ENCODE measurements at regions not wholly inside any gene's neighbourhood (a gene's known extent, or its start where the extent isn't known, plus 50 kb on each side); places are given as distances from the start of the nearest gene placed in this dataset.

DNA sequence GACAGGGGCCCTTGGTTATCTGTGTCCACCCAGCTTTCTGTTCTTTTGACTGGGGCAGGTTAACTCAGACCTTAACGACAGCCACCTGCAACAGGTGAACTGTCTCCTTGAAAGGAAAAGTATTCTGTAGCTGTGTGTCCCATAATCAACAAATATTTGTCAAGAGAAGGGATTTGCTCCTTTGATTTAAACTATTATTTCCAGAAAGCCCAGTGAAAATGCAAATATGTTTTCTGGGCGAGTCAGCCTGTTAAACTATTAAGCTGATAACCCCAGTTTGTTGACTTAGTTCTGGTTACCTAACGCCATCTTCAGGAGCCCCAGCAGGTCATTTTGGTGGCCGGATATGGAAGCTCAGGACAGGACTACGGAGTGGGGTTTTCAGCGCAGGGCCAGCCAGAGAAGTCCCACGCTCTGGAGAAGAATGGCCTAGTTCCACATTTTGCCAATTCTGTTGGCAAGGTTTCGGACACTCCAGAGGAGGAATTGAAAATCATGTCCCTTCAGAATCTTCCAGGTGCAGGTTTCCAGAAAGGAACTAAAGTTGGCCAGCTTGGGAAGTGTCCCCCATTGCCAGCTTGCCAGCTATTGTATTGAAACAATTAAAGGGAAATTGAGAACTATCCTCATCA lies 54.5 kb downstream of the ADRA2A start:
- DNase-seq (ENCODE audit: low spot score): no peak

DNA sequence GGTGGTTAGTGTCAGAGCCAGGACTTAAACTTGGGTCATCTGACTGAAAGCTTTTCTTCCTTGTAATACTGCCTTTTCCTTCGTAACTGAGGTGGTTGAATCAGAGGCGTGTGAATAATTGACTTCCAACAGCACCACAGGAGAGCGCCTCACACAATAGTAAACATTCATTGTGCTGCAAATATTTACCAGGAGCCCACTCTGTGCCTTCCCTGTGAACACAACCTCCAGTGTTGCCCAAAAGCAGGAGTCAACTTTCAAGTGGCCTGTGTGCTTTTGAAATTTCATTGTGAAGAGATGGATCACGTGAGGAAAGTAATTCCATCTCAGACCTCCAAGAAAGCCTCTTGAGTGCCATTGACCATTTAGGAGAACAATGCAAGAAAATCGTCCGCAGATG lies 60.2 kb downstream of the ADRA2A start:
- DNase-seq (ENCODE audit: low spot score): no peak

DNA sequence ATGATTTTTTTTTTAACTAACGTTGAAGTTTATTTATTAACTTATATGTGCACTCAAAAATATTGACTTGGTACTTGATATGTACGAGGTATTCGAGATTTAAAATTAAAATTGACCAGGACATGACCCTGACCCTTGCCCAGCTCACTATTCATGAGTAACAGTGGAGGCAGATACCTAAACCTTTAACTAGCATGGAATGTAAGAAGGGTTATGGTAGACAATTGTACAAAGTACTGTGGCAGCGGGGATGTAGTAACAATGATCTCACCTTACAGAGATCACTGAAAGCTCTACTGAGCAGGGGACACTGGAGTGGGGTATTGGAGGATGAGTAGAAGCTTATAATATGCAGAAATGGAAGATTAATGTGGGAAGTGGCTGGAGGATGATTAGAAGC lies 60.8 kb downstream of the ADRA2A start:
- no peak for DNase-seq (ENCODE audit: low spot score)

DNA sequence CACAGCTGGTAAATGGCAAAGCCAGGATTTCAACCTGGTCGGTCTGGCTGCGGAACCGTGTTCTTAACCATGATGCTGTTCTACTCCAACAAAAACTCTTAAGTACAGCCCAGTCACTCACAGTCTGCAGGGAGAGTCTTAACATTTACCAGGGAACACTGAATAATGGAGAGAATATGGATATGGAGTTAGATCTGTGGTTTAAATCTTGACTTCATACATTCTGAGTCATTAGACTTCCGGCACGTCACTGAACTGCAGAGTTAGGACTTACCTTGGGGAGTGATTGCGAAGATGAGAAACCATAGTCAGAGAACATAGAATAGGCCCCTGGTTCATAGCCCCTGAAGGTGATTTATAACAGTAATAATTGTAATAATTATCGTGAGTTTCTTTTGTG lies 61.7 kb downstream of the ADRA2A start:
- DNase-seq (ENCODE audit: low spot score): no peak

DNA sequence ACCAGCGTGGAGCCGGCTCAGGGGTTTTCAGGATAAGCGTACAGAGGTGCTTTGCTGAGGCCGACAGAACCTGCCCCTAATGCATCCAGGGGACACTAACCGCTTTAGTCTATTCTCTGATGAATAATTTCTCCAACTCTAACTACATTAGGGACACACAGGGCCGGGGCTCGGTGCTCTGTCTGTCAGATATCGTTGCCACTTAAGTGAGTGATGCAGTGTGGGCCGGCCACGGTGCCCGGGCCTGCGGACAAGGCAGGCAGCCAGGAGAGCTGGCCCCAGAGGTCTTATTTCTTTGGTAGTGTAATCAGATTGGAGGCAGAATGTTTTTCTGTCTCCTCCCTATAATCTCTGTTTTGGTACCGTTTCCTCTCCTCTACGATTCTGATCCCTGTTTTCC lies 62.7 kb downstream of the ADRA2A start:
- DNase-seq (ENCODE audit: low spot score): no peak

DNA sequence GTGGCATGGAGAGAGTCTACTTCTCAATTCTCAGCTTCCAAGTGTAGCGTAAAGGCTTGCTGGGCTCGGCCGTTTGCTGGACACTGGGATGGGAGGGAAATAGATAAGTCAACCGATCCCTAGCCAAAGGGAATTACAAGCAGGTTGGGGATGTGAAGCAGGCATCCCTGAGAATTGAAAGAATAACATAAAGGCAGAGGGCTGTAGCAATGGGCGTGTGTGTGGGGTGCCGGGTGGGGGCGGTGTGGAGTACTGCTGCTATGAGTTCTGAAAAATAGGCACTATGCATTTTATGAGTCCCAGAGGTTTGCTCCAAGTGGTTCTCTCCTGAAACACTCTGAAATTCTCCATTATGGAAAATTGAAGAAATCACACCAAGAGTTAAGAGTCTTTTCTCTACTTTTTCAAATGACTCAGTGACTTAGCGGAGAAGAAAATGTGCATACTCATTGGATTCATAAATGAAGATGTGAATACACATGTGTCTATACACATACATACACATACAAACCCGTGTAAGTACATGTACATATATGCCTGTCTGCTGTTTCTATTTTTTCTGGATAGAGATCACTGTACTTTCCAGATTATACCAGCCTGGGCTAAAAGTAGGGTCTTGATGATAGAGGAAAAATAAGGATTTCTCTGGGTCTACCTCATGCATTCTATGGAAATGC lies 65.4 kb downstream of the ADRA2A start:
- no peak for DNase-seq (ENCODE audit: low spot score)

DNA sequence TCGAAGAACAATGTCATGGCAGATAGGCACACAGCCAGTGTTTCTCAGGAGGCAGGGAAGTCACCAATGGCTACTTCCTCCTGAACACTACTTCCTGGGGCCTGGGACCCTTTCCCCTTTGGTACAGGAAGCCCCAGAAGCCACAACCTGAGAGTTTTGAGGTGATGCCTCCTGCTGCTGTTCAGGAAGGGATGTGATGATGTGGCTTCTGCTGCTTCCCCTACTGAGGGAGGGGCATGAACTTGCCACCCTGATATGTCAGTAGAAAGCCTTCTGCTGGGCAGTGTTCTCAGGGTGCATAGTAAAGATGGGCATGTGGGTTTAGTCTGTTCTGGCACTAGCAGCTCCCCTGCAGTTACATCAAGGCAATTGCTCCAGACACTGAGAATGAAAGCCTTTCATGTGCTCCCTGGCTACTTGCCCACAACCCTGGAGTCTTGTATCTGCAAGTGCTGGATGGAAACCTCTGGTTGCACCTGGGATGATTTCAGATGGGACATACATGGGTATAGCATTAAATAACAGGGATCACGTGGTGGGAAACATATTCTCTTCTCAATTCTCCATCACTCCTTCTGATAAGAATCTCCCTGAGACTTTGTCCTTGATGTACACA lies 69.3 kb downstream of the ADRA2A start:
- DNase-seq (ENCODE audit: low spot score): no peak

DNA sequence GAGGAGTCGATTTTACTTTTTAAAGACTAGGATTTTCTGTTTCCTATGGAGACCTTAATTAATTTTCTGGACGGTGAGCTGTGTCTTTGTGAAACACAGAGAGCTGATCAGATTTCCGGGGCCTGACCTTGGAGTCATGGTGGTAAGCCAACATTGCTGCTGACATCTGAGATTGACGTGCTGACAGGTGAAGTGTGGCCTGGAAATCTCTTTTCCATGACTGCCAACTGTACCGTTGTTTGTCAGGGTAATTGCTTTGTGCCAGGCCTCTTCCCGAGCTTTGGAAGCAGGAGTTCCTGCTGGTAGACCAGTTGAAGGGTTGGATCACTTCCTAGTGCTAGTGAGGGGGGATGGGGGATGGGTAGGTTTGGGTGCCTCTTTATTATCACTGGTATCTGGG lies 71.2 kb downstream of the ADRA2A start:
- no peak for DNase-seq (ENCODE audit: low spot score)

DNA sequence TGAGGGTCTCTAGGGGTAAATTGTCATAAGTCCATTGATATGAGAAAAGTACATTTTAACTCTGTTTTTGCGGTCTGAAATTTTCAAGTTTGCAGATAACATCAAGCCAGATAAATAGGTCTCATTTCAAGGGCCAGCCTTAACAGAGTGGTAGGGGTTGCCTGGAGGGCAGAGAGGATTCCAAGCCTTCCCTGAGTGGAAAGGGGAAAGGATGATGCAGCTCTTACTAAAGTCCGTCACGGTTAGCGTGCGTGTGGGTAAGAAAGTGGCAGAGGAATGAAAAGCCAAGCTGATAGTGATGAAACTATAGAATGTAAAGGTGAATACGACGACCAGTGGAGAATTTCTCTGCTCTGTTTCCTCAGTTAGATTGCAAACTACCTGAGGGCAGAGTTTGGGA lies 71.6 kb downstream of the ADRA2A start:
- DNase-seq (ENCODE audit: low spot score): no peak

DNA sequence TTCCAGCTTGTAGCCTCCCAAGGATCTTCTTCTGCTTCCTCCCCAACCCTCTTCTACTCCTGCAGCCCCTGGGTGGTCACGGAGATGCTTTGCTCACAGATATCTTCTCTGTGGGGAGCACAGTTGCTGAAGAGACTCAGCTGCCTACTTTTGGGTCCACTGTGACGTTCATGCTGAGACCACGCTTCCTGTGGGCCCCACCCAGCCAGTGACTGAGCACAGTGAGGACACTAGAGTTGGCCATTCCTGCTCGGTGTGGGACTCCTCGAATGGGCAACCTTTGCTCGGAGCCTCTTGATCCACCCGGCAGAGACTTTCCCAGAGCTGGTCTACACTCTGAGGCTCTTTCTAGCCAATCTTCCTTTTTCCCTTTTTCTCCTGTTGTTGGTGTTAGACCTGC lies 73.9 kb downstream of the ADRA2A start:
- DNase-seq (ENCODE audit: low spot score): no peak

DNA sequence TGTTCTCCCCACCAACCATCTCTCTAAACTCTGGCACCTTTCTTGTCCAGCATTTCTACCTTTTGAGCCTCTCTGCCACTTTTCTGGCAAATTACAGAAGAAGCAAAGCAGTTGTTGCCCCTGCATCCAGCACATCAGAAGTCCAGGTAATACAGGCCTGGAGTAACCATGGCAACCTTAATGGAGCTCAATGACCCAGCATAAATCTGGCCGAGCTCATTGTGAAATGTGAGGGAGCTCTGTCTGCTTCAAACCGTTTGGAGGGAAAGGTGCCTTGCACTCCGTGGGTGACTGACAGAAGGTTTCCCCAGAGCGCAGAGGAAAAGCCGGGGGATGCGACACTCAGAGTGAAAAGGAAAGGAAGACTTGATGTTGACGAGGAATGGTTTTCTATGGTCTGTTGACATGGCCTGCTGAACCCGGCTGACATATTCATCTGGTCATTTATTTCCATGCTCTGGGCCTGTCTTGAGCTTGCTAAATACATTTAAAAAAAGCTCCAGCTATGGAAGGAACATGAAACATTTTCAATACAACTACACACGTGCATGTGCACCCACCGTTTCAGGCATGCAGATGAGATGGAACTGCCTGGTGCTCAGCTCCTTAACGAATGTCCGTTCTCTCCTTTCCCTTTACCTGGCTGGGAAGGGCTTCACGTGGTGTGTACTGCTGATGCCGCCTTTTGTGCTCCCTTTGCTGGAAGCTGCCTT lies 74.9 kb downstream of the ADRA2A start:
- no peak for DNase-seq (ENCODE audit: low spot score)

DNA sequence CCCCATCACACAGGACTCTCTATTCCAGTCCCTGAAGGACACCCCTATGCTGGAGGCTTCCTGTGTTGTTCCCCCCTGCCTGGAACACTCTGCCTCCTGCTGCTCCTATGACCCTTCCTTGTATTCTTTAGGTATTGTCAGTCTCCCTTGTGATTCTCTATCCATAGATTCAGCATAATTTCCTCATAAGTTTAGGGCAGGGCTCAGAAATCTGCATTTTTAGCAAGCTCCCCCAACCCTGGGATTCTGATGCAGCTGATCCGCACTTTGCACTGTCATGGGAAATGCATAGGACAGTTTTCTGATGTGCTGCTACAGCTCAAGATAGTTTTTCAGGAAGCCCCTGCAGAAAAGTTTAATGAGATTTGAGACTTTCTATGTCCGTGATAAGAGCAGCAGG lies 79.9 kb downstream of the ADRA2A start:
- no peak for DNase-seq (ENCODE audit: low spot score)

DNA sequence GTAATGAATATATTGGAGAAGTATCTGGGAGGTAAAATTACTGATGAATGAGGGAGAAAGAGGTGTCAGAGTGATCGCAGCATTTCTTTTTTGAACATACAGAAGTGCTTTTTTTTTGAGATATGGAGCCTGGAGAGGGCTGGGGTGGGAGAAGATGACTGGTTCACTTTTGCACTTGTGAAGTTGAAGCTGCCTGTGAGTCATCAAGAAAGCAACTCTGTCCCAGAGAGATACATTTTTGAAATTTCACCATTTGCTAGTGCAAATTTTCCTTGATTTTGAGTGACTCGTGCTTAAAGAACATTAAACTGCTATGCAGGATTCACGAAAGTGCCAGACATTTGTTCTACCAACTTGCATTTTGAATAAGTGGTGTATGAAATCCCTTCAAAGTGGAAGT lies 81.8 kb downstream of the ADRA2A start:
- DNase-seq (ENCODE audit: low spot score): no peak

DNA sequence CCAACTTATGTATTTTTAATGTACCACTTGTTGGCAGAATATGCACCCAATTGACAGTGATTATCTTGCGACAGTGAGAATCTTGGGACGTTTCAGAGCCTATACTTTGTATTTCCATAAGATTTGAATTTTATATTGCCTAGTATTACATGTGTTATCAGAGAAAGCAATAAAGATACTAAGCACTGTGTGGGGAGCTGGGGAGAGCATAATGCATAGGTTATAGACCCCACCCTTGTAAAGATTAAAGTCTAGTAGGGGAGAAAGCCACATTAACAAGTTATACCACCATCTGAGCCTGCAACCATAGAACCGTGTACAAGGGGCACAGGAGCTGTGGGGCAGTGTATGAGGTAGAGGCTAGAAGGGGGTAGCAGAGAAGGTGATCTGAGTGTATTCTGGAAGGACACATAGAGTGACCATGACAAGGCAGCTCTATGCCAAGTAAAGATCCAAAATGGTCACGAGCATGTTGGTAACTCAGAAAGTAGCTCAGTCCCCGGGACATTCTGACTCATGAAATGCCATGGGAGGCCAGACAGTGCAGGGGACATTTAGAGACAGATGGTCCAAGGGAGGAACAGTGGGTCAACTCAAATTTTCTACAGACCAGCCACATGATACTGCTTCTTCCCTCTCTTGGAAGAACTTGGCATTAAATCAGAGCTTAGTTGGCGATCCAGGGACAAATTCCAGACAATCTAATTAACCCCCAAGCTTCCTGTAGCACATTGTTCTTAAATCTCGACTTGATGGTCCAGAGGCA lies 84.5 kb downstream of the ADRA2A start:
- DNase-seq (ENCODE audit: low spot score): no peak

DNA sequence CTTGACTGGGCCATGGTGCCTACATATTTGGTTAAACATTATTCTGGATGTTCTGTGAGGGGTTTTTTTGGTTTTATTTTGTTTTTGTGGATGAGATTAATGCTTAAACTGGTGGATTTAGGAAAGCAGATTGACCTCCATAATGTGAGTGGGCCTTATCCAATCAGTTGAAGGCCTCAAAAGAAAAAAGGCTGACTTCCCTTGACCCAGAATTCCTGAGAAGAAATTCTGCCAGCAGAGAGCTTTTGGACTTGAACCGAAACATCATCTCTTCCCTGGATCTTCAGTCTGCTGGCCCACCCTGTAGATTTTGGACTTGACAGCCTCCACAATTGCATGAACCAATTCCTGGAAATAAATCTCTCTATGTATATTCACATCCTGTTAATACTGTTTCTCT lies 94.4 kb downstream of the ADRA2A start:
- DNase-seq (ENCODE audit: low spot score): no peak

DNA sequence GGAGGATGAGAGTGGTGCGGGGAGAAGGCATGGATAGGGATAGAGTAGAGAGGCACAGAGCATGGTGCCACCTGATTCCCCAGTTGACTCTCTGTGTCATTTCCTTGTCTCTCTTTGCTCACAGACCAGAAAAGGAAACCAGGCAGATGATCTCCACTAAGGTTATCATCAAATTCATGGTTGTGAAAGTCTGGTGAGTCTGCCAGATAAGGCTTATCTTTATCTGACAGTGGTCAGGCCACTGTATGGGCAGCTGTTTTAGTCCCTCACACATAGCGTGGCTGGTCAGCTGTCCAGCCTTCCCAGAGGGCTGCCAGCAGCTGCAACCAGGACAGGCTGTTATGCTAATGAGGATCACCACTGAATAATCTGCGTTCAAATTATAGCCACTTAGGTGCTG lies 99.0 kb downstream of the ADRA2A start:
- no peak for DNase-seq (ENCODE audit: low spot score)

DNA sequence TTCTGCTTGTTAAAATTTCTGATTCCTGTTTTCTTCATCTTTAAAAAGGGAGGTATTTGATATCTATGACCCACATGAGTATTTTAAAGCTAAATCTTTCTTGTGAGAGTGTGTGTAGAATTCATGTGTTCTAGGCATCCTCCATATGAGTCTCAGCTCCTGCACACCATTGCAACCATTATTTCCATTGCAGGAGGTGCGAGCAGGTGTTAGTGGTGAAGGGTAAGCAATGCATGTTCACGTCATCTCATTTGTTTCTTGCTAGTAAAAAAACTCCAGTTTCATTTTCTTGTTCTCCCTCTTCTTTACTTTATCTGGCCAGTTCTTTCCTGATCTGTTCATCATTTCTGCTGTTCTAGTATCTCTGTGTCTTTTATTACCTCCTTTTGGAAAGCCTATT lies 100.5 kb downstream of the ADRA2A start:
- DNase-seq (ENCODE audit: low spot score): no peak

DNA sequence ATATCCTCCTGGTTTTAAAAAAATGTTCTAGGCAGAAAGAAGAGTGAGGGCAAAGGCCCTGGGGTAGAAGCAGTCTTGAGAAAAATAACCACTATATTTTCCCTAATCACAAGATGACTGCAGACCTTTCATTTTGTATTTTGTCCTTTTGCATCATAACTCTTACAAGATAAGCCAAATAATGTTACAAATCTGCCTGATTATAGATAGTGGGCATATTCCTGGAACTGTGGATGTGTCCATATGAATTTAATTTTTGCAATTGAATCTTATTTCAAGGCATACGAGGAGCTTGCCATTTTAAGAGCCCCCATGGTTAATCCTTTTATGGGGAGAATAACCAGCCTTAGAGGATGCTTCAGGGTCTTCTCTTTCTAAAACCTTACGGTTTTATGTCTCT lies 102.7 kb downstream of the ADRA2A start:
- DNase-seq (ENCODE audit: low spot score): no peak

DNA sequence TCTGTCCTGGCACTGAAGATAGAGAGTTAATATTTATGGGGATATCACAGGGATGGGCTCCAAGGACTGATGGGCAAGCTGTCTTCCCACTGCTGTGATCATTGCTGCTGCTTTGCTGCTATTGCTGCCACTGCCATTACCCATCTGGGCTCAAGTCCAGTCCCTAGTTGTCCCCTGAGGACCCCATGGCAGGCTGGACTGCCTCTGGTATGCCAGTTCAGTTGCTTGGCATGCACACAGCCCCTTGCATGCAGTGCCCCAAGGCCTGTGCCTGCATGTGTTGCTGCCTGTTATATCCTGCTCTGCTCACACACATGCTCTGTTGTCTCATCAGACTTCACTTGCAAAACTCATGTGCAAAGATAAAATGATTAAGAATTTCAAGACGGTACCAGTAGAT lies 109.5 kb downstream of the ADRA2A start:
- no peak for DNase-seq (ENCODE audit: low spot score)

DNA sequence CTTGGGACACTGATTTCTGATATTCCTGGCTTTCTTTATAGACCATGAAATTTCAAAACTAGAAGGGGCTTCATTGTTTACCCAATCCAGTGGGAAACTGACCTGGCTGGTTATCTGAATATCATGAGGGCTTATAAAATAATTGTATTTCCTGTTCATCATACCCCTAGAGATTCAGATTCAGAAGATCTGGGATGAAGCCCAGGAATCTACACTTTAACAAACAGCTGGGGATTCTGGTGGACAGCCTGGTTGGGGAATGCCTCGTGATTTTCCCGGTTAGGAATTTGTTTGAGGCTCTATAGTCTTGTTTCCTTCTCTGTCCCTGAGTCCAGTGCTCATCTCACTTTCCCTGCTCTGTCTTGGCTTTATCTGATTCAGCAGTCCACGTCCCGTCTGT lies 110.3 kb downstream of the ADRA2A start:
- DNase-seq (ENCODE audit: low spot score): no peak

DNA sequence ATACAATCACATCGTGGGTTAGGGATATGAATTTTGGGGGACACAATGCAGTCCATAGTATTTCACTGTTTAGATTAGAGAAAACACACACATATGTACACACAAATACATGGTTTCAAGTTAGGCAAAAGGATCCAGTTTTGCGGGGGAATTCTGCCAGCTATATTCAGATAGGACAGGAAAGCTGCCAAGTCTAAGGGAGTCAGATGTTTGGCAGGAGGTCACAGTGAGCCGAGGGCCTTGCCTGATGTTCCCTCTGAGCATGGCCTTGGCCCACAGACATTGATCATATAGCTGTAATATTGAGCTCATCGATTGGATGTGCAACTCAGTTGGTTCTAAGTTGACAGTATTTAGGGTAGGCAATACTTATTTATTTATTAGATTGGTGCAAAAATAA lies 122.8 kb downstream of the ADRA2A start:
- no peak for DNase-seq (ENCODE audit: low spot score)

DNA sequence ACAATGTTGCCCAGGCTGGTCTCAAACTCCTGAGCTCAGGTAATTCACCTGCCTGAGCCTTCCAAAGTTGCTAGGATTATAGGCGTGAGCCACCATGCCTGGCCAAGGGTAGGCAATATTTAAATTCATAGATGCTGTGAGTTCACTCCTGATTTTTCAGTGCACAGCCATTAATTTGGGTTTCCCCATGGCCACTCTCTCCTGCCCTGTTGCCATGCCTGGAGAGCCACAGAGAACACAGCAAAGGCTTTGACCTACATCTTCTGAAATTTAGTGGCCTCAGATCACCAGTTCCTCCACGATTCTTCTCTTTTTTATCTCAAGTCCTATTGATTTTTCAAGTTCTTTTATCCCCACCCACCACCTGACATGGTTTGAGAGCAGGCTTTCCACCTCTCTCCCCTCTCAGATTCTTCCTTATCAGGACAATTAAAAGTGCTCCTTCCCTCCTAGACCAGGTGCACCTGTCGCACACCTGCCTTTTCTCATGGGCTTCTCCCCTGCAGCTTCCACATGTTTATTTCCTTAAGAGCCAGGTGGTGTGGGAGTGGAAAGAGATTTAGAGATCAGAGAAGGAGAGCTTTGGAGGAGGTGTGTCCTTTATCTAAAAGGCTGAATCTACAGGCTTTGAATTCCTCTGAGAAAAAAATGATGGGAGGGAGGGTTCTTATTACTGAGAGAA lies 123.8 kb downstream of the ADRA2A start:
- DNase-seq (ENCODE audit: low spot score): no peak

Data from ecto neural progenitor cell (in vitro differentiated cells).